ENCODE measurements at regions not wholly inside any gene's neighbourhood (a gene's known extent, or its start where the extent isn't known, plus 50 kb on each side); places are given as distances from the start of the nearest gene placed in this dataset.

DNA sequence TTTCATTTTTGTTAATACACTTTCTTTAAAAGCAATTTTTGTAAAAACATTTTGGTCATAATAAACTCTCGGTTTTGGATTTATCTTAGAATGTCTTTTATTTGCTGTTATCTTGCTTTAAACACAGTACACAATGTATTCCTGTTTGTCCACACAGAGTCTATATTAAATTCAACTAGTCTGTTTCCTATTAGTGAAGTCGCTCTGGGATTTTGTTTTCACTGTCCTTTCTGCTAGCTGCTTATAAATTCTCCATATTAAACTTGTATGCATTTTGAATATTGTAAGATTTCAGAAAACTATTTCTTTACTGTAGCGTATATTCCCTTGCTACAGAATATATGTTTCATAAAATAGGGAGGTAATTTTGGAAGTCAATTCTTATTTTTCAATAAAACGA is 630.2 kb downstream of the HDGFL1 start:
- no peak for DNase-seq
- H3K9me3 Mint-ChIP-seq: peaks cover 0 to 4% of the 10 kb centered on the region in 2 donors
- no peaks in the 10 kb centered on the region for H3K27me3 Mint-ChIP-seq (ENCODE audit: low read depth)
- no peak for ATAC-seq (replicated peaks in 1 of 2)
- H3K4me3 Mint-ChIP-seq: no peak overlapping the region
- no peaks in the 10 kb centered on the region for H3K4me1 Mint-ChIP-seq (ENCODE audit: low read depth)
- H3K36me3 Mint-ChIP-seq (ENCODE audit: insufficient read depth in 2 of 2): no peaks in the 10 kb centered on the region
- H3K27ac Mint-ChIP-seq: no peak overlapping the region

DNA sequence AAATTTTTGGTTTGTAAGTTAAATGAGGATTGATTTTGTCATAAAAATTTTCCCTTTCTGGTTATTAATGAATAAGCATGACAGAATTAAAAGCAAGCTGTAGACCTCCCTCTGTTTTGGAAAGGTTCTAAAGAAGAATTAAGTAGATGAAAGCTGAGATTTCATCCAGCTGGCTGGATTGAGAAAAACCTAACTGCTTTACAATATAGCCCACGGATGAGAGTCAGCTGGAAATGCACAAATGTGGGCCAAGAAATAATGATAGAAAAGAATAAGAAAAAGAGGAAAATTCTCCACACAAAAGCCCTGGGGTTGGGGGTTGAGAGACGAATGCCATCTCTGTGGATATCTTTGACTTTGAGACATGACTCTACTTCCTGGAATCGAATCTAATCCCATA is 631.6 kb downstream of the HDGFL1 start:
- Mint-ChIP-seq H3K4me1 (ENCODE audit: low read depth) (no peaks in the 10 kb centered on the region), H3K4me3 (no peak overlapping the region), H3K36me3 (ENCODE audit: insufficient read depth in 2 of 2) (no peaks in the 10 kb centered on the region), H3K27me3 (ENCODE audit: low read depth) (no peaks in the 10 kb centered on the region), H3K9me3 (peaks cover 0 to 4% of the 10 kb centered on the region in 2 donors), H3K27ac (no peak overlapping the region)
- no peak for DNase-seq
- ATAC-seq (replicated peaks in 1 of 2): no peak

DNA sequence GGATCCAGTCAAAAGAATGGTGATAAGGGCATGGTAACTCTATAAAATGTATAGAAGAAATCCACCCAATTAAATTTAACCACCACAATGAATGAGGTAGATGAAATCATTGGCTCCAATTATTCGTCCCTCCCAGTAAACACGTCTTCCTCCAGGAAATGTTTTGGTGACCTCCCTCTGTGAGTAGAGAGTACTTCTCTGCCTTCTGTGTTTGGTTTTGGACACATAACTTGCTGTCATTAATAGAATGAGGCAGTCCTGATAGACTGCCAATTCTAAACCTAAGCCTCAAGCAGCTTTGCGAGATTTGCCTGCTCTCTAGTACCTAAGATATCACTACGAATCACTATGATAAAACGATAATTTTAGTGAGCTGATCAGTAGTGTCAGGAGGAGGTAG is 632.8 kb downstream of the HDGFL1 start:
- Mint-ChIP-seq H3K4me1 (ENCODE audit: low read depth) (no peaks in the 10 kb centered on the region), H3K4me3 (no peak overlapping the region), H3K36me3 (ENCODE audit: insufficient read depth in 2 of 2) (no peaks in the 10 kb centered on the region), H3K27me3 (ENCODE audit: low read depth) (no peaks in the 10 kb centered on the region), H3K27ac (no peak overlapping the region), H3K9me3 (peaks cover 0 to 4% of the 10 kb centered on the region in 2 donors)
- DNase-seq (no peak), ATAC-seq (replicated peaks in 1 of 2) (no peak)

DNA sequence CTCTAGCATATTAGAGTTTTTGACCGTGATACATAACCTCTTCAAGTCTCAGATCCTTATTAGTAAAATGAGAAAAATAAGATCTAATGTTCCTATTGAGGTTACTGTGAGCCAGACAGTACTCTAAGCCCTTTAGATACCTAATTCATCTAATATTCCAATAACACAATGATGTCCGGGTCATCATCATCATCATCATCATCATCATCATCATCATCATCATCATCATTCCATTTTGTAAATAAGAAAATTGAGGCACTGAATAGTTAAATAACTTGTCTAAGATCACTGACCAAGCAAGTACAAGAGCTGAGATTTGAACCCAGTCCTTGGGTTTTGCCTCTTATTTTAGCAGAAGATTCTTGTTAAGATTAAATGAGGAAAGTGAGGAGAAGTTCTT is 643.0 kb downstream of the HDGFL1 start:
- H3K27me3 Mint-ChIP-seq (ENCODE audit: low read depth): no peaks in the 10 kb centered on the region
- no peak overlapping the region for H3K4me3 Mint-ChIP-seq
- H3K9me3 Mint-ChIP-seq: peaks cover 14 to 28% of the 10 kb centered on the region in 2 donors
- H3K36me3 Mint-ChIP-seq (ENCODE audit: insufficient read depth in 2 of 2): no peaks in the 10 kb centered on the region
- no peak for ATAC-seq (replicated peaks in 1 of 2)
- H3K27ac Mint-ChIP-seq: no peak overlapping the region
- no peaks in the 10 kb centered on the region for H3K4me1 Mint-ChIP-seq (ENCODE audit: low read depth)
- DNase-seq: no peak

DNA sequence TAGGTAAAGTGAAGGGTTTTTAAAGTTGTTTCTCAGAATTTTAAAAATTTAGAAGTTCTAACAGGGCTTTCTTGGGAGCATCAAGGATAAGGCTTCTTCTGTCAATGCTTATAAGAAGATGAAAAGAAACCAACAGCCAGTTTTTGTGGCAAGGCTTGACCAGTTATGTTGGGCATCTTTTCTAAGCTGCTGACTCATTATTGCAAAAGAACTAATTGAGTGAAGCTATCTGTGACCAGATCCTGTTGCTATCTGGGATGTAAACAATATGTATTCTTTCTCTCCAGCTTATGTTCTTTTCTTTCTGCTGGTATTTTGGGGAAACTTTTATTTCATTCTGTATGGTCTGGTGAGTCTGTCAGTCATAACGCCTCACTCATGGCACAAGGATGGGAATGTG is 643.8 kb downstream of the HDGFL1 start:
- DNase-seq (no peak), ATAC-seq (replicated peaks in 1 of 2) (no peak)
- no peaks in the 10 kb centered on the region for H3K36me3 Mint-ChIP-seq (ENCODE audit: insufficient read depth in 2 of 2)
- no peaks in the 10 kb centered on the region for H3K27me3 Mint-ChIP-seq (ENCODE audit: low read depth)
- H3K4me3 Mint-ChIP-seq: no peak overlapping the region
- no peak overlapping the region for H3K27ac Mint-ChIP-seq
- H3K9me3 Mint-ChIP-seq: peaks cover 14 to 24% of the 10 kb centered on the region in 2 donors
- no peaks in the 10 kb centered on the region for H3K4me1 Mint-ChIP-seq (ENCODE audit: low read depth)

DNA sequence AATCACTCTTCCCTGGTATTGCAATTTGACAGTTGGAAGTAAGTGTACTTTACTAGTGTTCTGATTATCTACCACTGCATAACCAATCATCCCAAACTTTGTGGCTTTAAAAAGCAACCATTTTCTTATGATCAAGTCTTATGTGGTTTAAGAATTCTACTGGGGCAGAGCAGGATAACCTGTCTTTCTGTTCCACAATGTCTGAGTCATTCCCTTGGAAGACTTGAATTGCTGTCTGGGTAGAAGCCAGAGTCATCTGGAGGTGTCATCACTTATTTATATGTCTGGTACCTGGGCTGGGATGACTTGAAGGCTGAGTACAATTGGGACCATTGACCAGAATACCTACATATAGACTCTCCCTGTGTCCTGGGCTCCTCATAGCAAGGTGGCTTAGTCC is 644.3 kb downstream of the HDGFL1 start:
- no peaks in the 10 kb centered on the region for H3K36me3 Mint-ChIP-seq (ENCODE audit: insufficient read depth in 2 of 2)
- peaks cover 11 to 21% of the 10 kb centered on the region in 2 donors for H3K9me3 Mint-ChIP-seq
- DNase-seq (no peak), ATAC-seq (replicated peaks in 1 of 2) (no peak)
- no peaks in the 10 kb centered on the region for H3K27me3 Mint-ChIP-seq (ENCODE audit: low read depth)
- no peak overlapping the region for H3K4me3 Mint-ChIP-seq
- no peak overlapping the region for H3K27ac Mint-ChIP-seq
- no peaks in the 10 kb centered on the region for H3K4me1 Mint-ChIP-seq (ENCODE audit: low read depth)

DNA sequence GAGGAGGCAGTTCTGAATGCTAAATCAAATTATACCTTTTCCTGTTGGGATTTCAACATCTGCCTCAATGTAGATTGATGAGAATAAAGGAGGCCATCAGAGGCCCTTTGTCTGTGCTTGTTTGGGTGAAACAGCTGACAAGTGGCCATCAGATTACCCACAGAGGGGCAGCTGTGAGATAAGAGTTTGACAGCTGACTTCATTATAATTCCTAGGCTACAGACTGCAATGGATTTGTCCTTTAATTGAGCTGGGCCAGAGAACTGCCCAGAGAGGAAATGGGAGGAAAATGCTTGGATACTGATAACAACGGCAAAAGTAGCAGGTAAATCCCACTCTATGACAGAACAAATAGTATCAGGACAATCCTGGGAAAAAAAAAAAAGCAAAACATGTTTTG is 649.4 kb downstream of the HDGFL1 start:
- Mint-ChIP-seq H3K27me3 (ENCODE audit: low read depth) (no peaks in the 10 kb centered on the region), H3K4me1 (ENCODE audit: low read depth) (no peaks in the 10 kb centered on the region), H3K27ac (no peak overlapping the region), H3K4me3 (no peak overlapping the region), H3K36me3 (ENCODE audit: insufficient read depth in 2 of 2) (no peaks in the 10 kb centered on the region), H3K9me3 (peaks cover 0 to 5% of the 10 kb centered on the region in 2 donors)
- no peak for DNase-seq
- no peak for ATAC-seq (replicated peaks in 1 of 2)

DNA sequence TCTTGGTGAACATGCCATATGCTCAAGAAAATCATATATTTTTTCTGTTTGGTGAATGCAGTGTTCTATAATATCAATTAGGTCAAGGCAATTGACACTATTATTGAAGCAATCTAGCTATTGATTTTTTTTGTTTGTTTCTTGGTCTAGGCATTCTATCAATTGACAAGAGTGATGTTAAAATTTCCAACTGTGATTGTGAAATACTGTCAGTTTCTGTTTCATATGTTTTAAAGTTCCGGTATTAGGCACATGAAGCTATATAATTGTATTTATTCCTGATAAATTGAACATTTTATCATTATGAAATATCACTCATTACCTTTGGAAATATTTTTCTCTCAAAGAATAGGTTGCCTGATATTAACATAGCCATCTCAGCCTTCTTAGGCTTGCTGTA is 653.4 kb downstream of the HDGFL1 start:
- H3K4me1 Mint-ChIP-seq (ENCODE audit: low read depth): no peaks in the 10 kb centered on the region
- DNase-seq (no peak), ATAC-seq (replicated peaks in 1 of 2) (no peak)
- no peak overlapping the region for H3K27ac Mint-ChIP-seq
- H3K9me3 Mint-ChIP-seq: peaks cover 6 to 18% of the 10 kb centered on the region in 2 donors
- no peaks in the 10 kb centered on the region for H3K36me3 Mint-ChIP-seq (ENCODE audit: insufficient read depth in 2 of 2)
- H3K4me3 Mint-ChIP-seq: no peak overlapping the region
- no peaks in the 10 kb centered on the region for H3K27me3 Mint-ChIP-seq (ENCODE audit: low read depth)

DNA sequence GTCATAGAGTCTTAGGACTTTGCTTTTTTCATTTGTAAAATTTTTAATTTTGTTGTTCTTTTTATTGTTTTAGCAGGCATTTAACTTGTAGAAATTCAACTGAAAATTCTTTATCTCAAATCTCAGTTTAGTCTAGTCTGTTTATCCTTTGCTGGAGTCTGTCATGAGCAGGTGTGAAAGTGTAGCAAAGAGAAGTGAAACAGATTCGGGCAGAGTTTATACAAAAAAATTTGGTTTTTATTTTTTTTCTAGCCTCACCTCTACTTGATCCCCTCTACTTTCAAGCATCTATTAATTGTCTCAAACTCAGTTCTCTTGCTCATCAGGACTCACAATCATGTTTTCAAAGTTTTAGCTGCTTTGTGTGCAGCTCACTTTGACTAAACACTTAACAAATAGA is 655.2 kb downstream of the HDGFL1 start:
- Mint-ChIP-seq H3K36me3 (ENCODE audit: insufficient read depth in 2 of 2) (no peaks in the 10 kb centered on the region), H3K27me3 (ENCODE audit: low read depth) (no peaks in the 10 kb centered on the region), H3K4me3 (no peak overlapping the region), H3K9me3 (peaks cover 6 to 22% of the 10 kb centered on the region in 2 donors), H3K27ac (no peak overlapping the region), H3K4me1 (ENCODE audit: low read depth) (no peaks in the 10 kb centered on the region)
- ATAC-seq (replicated peaks in 1 of 2) (no peak), DNase-seq (no peak)

DNA sequence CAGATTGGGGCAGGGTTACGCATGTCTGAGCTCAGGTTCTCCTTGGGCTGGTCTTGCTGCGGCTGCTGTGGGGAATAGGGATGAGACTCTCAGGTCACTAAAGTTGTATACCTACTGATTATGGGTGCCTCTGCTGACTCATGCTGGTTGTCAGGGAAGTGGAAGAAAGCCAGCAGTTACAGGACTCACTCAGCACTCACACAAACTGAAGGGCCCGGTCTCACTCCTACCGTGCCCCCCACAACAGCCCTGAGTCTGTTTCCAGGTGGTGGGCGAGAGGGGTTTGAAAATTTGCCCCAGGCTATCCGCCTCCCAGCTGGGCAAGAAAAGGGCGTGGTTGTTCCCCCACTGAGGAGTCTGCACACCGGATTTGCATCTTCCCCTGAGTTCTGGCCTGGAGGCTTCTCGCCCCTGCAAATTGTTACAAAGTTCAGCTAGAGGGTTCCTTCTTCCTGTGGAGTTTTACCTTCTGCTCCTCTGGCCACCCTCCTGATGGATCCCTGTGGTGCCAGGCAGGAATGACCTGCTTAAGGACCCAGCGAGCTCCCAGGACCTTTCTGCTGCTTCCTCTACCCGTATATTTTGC is 659.2 kb downstream of the HDGFL1 start:
- no peaks in the 10 kb centered on the region for H3K36me3 Mint-ChIP-seq (ENCODE audit: insufficient read depth in 2 of 2)
- H3K4me3 Mint-ChIP-seq: no peak overlapping the region
- DNase-seq (no peak), ATAC-seq (replicated peaks in 1 of 2) (no peak)
- peaks cover 6 to 21% of the 10 kb centered on the region in 2 donors for H3K9me3 Mint-ChIP-seq
- H3K27ac Mint-ChIP-seq: no peak overlapping the region
- no peaks in the 10 kb centered on the region for H3K4me1 Mint-ChIP-seq (ENCODE audit: low read depth)
- H3K27me3 Mint-ChIP-seq (ENCODE audit: low read depth): no peaks in the 10 kb centered on the region

DNA sequence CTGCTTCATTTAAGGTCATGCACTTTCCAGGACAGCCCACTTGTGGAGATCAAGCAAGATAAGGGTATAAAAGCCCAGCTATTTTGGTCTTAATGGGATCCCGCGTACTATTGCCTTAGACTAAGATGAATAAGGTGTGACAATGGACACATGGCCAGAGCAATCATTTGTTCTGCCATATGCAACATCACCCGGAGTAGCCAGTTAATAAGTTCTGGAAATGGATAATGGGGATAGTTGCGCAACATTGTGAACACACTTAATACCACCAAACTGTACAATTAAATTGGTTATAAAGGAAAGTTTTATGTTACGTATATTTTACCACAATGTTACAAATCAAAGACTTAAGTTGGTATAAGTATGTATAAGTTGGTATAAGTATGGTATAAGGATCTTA is 674.5 kb downstream of the HDGFL1 start:
- Mint-ChIP-seq H3K27me3 (ENCODE audit: low read depth) (no peaks in the 10 kb centered on the region), H3K27ac (no peak overlapping the region), H3K4me3 (no peak overlapping the region), H3K36me3 (ENCODE audit: insufficient read depth in 2 of 2) (peaks cover 0 to 2% of the 10 kb centered on the region in 2 donors), H3K9me3 (peaks cover 3% of the 10 kb centered on the region in 2 donors), H3K4me1 (ENCODE audit: low read depth) (no peaks in the 10 kb centered on the region)
- DNase-seq (no peak), ATAC-seq (replicated peaks in 1 of 2) (no peak)

DNA sequence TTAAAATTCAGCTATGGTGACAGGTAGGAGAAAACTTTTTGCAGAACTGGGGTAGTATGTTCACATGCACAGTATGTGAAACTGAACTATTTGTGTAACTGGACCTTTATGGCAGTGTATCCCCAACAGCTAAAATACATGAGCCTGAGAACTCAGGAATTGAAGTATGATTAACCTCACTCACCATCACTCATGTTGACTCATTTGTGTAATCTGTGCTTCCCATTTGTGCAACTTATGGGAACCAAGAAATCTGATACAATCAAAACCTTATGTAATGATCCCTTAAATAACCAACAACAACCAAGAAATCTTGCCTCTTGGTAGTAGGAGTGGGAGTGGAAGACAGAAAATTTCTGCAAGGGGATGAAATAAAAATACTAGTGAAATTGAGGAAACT is 674.9 kb downstream of the HDGFL1 start:
- DNase-seq: no peak
- H3K4me1 Mint-ChIP-seq (ENCODE audit: low read depth): no peaks in the 10 kb centered on the region
- peaks cover 3% of the 10 kb centered on the region in 2 donors for H3K9me3 Mint-ChIP-seq
- peaks cover 0 to 2% of the 10 kb centered on the region in 2 donors for H3K36me3 Mint-ChIP-seq (ENCODE audit: insufficient read depth in 2 of 2)
- H3K27ac Mint-ChIP-seq: no peak overlapping the region
- H3K27me3 Mint-ChIP-seq (ENCODE audit: low read depth): no peaks in the 10 kb centered on the region
- no peak for ATAC-seq (replicated peaks in 1 of 2)
- no peak overlapping the region for H3K4me3 Mint-ChIP-seq

DNA sequence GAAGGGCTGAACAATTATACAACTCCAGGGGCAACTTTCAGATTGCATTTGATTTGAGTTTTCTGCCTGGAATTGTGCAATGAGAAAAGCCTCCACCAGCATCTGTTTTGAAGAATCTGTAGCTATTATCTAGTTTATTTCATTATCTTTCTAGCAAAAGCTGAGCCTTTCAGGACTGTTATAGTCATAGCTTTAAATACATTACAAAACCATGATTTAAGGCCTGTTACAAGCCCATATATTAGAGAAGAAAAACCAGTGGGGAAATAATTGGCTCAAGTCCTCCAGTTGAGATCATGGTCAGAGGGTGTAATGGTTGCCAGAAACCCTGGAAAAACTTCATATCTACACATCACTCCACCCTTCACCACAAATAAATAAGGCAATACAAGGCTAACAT is 676.2 kb downstream of the HDGFL1 start:
- Mint-ChIP-seq H3K4me1 (ENCODE audit: low read depth) (no peaks in the 10 kb centered on the region), H3K27ac (no peak overlapping the region), H3K9me3 (peaks cover 3% of the 10 kb centered on the region in 2 donors), H3K36me3 (ENCODE audit: insufficient read depth in 2 of 2) (peaks cover 0 to 2% of the 10 kb centered on the region in 2 donors), H3K27me3 (ENCODE audit: low read depth) (no peaks in the 10 kb centered on the region), H3K4me3 (no peak overlapping the region)
- DNase-seq: no peak
- ATAC-seq (replicated peaks in 1 of 2): no peak

DNA sequence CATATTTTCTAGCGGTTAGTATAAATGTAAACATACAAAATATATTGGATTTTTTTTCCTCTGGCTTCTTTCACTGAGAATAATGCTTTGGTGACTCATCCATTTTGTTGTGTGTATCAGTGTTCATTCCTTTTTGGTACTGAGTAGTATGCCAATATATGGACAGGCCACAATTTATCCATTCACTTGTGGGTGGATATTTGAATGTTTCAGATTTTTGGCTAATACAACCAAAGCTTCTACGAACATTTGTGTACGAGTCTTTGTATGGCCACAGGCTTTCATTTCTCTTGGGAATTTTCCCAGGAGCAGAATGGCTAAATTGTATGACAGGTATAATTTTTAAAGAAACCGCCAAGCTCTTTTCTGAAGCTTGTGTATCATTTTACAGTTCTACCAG is 677.5 kb downstream of the HDGFL1 start:
- Mint-ChIP-seq H3K9me3 (peaks cover 3 to 5% of the 10 kb centered on the region in 2 donors), H3K4me3 (no peak overlapping the region), H3K36me3 (ENCODE audit: insufficient read depth in 2 of 2) (peaks cover 0 to 2% of the 10 kb centered on the region in 2 donors), H3K27me3 (ENCODE audit: low read depth) (no peaks in the 10 kb centered on the region), H3K4me1 (ENCODE audit: low read depth) (no peaks in the 10 kb centered on the region), H3K27ac (no peak overlapping the region)
- DNase-seq (no peak), ATAC-seq (replicated peaks in 1 of 2) (no peak)

Measured in activated T-cell treated with anti-CD3 and anti-CD28 coated beads, Interleukin-2, amount 50 U/mL, for 72 hours (primary cell).